Endothelial cell of umbilical vein (primary cell): ENCODE measurements at regions not wholly inside any gene's neighbourhood (a gene's known extent, or its start where the extent isn't known, plus 50 kb on each side); places are given as distances from the start of the nearest gene placed in this dataset.

Experiments
- BruUV-seq: library from RNA; stranded (reverse); fragments of 400-500 nt; replicated peaks from 2 replicates; lab custom pipeline; 2021; lab: Mats Ljungman, UMichigan
- CTCF ChIA-PET: fragments of 300-600, 350-600 bp; sonication (Branson Sonifier 250); formaldehyde crosslinking; loops from one replicate; lab custom pipeline; 2021; ENCODE audit warnings: antibody characterized with exemption, inconsistent platforms; lab: Charles Lee
- POLR2A ChIA-PET: fragments of 300-600, 350-600 bp; sonication (Branson Sonifier 250); formaldehyde crosslinking; loops from one replicate; lab custom pipeline; 2021; ENCODE audit warnings: antibody characterized with exemption, inconsistent platforms; lab: Charles Lee
- DNase-seq: peaks from one replicate; pipeline ENCODE4 v3.0.0-alpha.2; 2011; ENCODE audit warnings: low read depth, low spot score
- FAIRE-seq: peaks from 2 replicates; lab custom pipeline; 2011; peaks lifted over from hg19 to GRCh38; lab: Jason Lieb, UNC
- H2AFZ ChIP-seq: 2 replicates; pipeline ENCODE4 v1.6.0; 2012; ENCODE audit warnings: low read depth, low read length, control low read depth, inconsistent platforms
- H3K27ac ChIP-seq: 2 replicates; pipeline ENCODE4 v1.5.1; 2011; ENCODE audit warnings: low read depth, mild to moderate bottlenecking, control low read depth, low read length, moderate library complexity; ENCODE audit not compliant: insufficient read depth
- H3K27me3 ChIP-seq, 2 experiments: 2 replicates each; pipeline versions ENCODE4 v1.6.0 to v1.6.1; 2011; ENCODE audit warnings: low read length in 2 of 2, mixed read lengths in 1 of 2; ENCODE audit not compliant: control insufficient read depth in 2 of 2, insufficient read depth in 2 of 2
- H3K36me3 ChIP-seq, 2 experiments: 2 replicates in 1 of 2; 3 replicates in 1 of 2; pipeline ENCODE4 v1.5.1; 2011; ENCODE audit warnings: low read length in 2 of 2, mild to moderate bottlenecking in 1 of 2, moderate library complexity in 1 of 2; ENCODE audit not compliant: control insufficient read depth in 2 of 2, insufficient read depth in 2 of 2; ENCODE audit errors: extremely low read depth in 1 of 2
- H3K4me1 ChIP-seq: 3 replicates; pipeline ENCODE4 v1.5.1; 2011; ENCODE audit warnings: mild to moderate bottlenecking, low read length; ENCODE audit not compliant: control insufficient read depth, insufficient read depth; ENCODE audit errors: extremely low read depth
- H3K4me2 ChIP-seq: 2 replicates; pipeline ENCODE4 v1.6.1; 2011; ENCODE audit warnings: low read length, control low read depth, mixed read lengths; ENCODE audit not compliant: insufficient read depth
- H3K4me3 ChIP-seq, 3 experiments: fragments of 200-600 bp in 1 of 3; sonication (generic), shearing (Covaris generic) in 1 of 3; replicated peaks in 1 of 3; 2 replicates each; pipeline ENCODE4 v1.5.1; 2011 to 2016; ENCODE audit warnings: control low read depth in 3 of 3, low read length in 3 of 3, mild to moderate bottlenecking in 2 of 3, inconsistent platforms in 1 of 3, low read depth in 1 of 3, moderate library complexity in 1 of 3; ENCODE audit not compliant: insufficient read depth in 1 of 3
- H3K79me2 ChIP-seq: 2 replicates; pipeline ENCODE4 v1.6.0; 2012; ENCODE audit warnings: low read length, inconsistent platforms; ENCODE audit not compliant: control insufficient read depth, insufficient read depth
- H3K9ac ChIP-seq: replicated peaks from 2 replicates; pipeline ENCODE3; 2011; ENCODE audit warnings: low read length, control low read depth; ENCODE audit not compliant: insufficient read depth; ENCODE audit errors: extremely low read depth
- H3K9me1 ChIP-seq: replicated peaks from 3 replicates; pipeline ENCODE4 v1.6.0; 2011; ENCODE audit warnings: mild to moderate bottlenecking, low read length; ENCODE audit not compliant: control insufficient read depth, insufficient read depth; ENCODE audit errors: extremely low read depth
- H3K9me3 ChIP-seq: replicated peaks from 2 replicates; pipeline ENCODE4 v1.5.1; 2012; ENCODE audit warnings: low read length, inconsistent platforms; ENCODE audit not compliant: control insufficient read depth, insufficient read depth
- H4K20me1 ChIP-seq: replicated peaks from 2 replicates; pipeline ENCODE3; 2011; ENCODE audit warnings: mild to moderate bottlenecking, low read length; ENCODE audit not compliant: control insufficient read depth, insufficient read depth; ENCODE audit errors: extremely low read depth
- EZH2 ChIP-seq: IDR thresholded peaks from 2 replicates; pipeline ENCODE4 v1.6.1; 2012; ENCODE audit warnings: borderline replicate concordance, low read depth, mild to moderate bottlenecking, moderate library complexity, low read length, inconsistent platforms; ENCODE audit not compliant: severe bottlenecking
- FOS ChIP-seq: IDR thresholded peaks from 2 replicates; pipeline ENCODE4 v1.6.1; 2011; ENCODE audit warnings: mild to moderate bottlenecking, low read length, moderate library complexity, borderline replicate concordance; ENCODE audit not compliant: insufficient read depth
- GATA2 ChIP-seq: IDR thresholded peaks from 2 replicates; pipeline ENCODE4 v1.7.0; 2011; ENCODE audit warnings: low read depth, mild to moderate bottlenecking, moderate library complexity, mixed read lengths, low read length; ENCODE audit not compliant: insufficient read length, insufficient read depth
- JUN ChIP-seq: IDR thresholded peaks from 2 replicates; pipeline ENCODE4 v1.6.1; 2011; ENCODE audit warnings: borderline replicate concordance, low read depth; ENCODE audit not compliant: insufficient read length, insufficient read depth
- MAX ChIP-seq: IDR thresholded peaks from 2 replicates; pipeline ENCODE4 v1.6.1; 2011; ENCODE audit not compliant: insufficient read depth, insufficient read length
- MYC ChIP-seq: IDR thresholded peaks from one replicate; pipeline ENCODE4 v1.6.1; 2011; ENCODE audit warnings: mild to moderate bottlenecking, low read depth, low read length
- POLR2A ChIP-seq: IDR thresholded peaks from 2 replicates; pipeline ENCODE4 v1.6.1; 2012; ENCODE audit warnings: low read depth, mild to moderate bottlenecking, control low read depth, low read length
- POLR2AphosphoS5 ChIP-seq: IDR thresholded peaks from 2 replicates; pipeline ENCODE4 v1.6.1; 2012; ENCODE audit warnings: low read depth, mild to moderate bottlenecking, control low read depth, low read length, moderate library complexity; ENCODE audit not compliant: insufficient read depth
- dilution Hi-C: fragments of 300-500 bp; cut with MboI; formaldehyde crosslinking; loops from one replicate; pipeline ENCODE4 v1.15.0; 2019; ENCODE audit warnings: low sequenced_read_pairs; ENCODE audit not compliant: extremely low pct_ligation_motif_present
- intact Hi-C: fragments of 100-400 bp; cut with micrococcal nuclease; formaldehyde crosslinking; loops from one replicate; pipeline ENCODE4 v1.10.0; 2022
- TF ChIP-seq, protein P1 (sequence below), 2 donors: IDR thresholded peaks; 1 replicate in 1 of 2; 2 replicates in 1 of 2; pipeline ENCODE4 v1.5.1; 2011; ENCODE audit warnings: low read length in 2 of 2, mild to moderate bottlenecking in 2 of 2, moderate library complexity in 2 of 2, control low read depth in 1 of 2, inconsistent platforms in 1 of 2, low read depth in 1 of 2; ENCODE audit not compliant: insufficient read depth in 1 of 2; ENCODE audit errors: extremely low read depth in 1 of 2

- BruUV-seq: no TSS peak
- no peak for TF ChIP-seq GATA2
- no peak for TF ChIP-seq MYC
- TF ChIP-seq JUN: no peak
- Histone ChIP-seq H3K9ac (no peak overlapping the region), H3K27ac (no peak overlapping the region), H2AFZ (no peak overlapping the region), H3K9me1 (no peaks in the 10 kb centered on the region), H3K36me3 (no peaks in the 10 kb centered on the region), H3K9me3 (no peaks in the 10 kb centered on the region), H3K4me3 (no peak overlapping the region), H3K4me2 (no peak overlapping the region), H3K79me2 (no peaks in the 10 kb centered on the region), H3K27me3 (no peaks in the 10 kb centered on the region), H4K20me1 (no peaks in the 10 kb centered on the region), H3K4me1 (peaks cover 10% of the 10 kb centered on the region)
- no peak for FAIRE-seq
- intact Hi-C loops (no loop called here), dilution Hi-C loops (no loop called here)
- CTCF ChIA-PET: no interaction called here
- DNase-seq: no peak
- POLR2A ChIA-PET: no interaction called here
These were observed 62.4 kb upstream of the MBNL1 start for GRCh38 chr3:152206243-152206760.

- intact Hi-C loops: no loop called here
These were observed 60.3 kb upstream of the MBNL1 start for GRCh38 chr3:152208439-152208838.

More at GRCh38 chr3:152208439-152208838, 60.3 kb upstream of the MBNL1 start:
- no peaks in the 10 kb centered on the region for H3K4me1 ChIP-seq
- no TSS peak for BruUV-seq
- H3K9ac ChIP-seq: no peak overlapping the region
- CTCF ChIA-PET: interaction anchor here (1.9 kb wide), 1 partner anchor 8 kb away, joined by 6 read pairs; no protein-coding TSS in a partner anchor
- TF ChIP-seq, protein P1, sequence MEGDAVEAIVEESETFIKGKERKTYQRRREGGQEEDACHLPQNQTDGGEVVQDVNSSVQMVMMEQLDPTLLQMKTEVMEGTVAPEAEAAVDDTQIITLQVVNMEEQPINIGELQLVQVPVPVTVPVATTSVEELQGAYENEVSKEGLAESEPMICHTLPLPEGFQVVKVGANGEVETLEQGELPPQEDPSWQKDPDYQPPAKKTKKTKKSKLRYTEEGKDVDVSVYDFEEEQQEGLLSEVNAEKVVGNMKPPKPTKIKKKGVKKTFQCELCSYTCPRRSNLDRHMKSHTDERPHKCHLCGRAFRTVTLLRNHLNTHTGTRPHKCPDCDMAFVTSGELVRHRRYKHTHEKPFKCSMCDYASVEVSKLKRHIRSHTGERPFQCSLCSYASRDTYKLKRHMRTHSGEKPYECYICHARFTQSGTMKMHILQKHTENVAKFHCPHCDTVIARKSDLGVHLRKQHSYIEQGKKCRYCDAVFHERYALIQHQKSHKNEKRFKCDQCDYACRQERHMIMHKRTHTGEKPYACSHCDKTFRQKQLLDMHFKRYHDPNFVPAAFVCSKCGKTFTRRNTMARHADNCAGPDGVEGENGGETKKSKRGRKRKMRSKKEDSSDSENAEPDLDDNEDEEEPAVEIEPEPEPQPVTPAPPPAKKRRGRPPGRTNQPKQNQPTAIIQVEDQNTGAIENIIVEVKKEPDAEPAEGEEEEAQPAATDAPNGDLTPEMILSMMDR (IDR thresholded peaks at IDR 0.05; ENCODE audit: extremely low read depth in 1 of 2, insufficient read depth in 1 of 2, low read depth in 1 of 2, low read length in 2 of 2): no peak
- no peak for TF ChIP-seq FOS
- TF ChIP-seq MAX: no peak
- TF ChIP-seq POLR2A: no peak
- no peak for TF ChIP-seq EZH2
- TF ChIP-seq MYC: no peak
- no peak for TF ChIP-seq JUN
- no peak for TF ChIP-seq POLR2AphosphoS5
- TF ChIP-seq GATA2: no peak
- no peak overlapping the region for H3K4me2 ChIP-seq
- H3K4me3 ChIP-seq: no peak overlapping the region
- H3K27ac ChIP-seq: no peak overlapping the region
- no peaks in the 10 kb centered on the region for H4K20me1 ChIP-seq
- no peaks in the 10 kb centered on the region for H3K9me3 ChIP-seq
- no peaks in the 10 kb centered on the region for H3K36me3 ChIP-seq
- FAIRE-seq (no peak), DNase-seq (no peak)
- no peaks in the 10 kb centered on the region for H3K79me2 ChIP-seq
- H3K9me1 ChIP-seq: no peaks in the 10 kb centered on the region
- no peak overlapping the region for H2AFZ ChIP-seq
- no peaks in the 10 kb centered on the region for H3K27me3 ChIP-seq
- dilution Hi-C loops: no loop called here
- POLR2A ChIA-PET: no interaction called here
